HG02798 (cell line): ENCODE measurements at regions not wholly inside any gene's neighbourhood (a gene's known extent, or its start where the extent isn't known, plus 50 kb on each side); places are given as distances from the start of the nearest gene placed in this dataset.
"Not testable (repeated sequence)": the region's sequence is repeated elsewhere in the genome, so short reads cannot be mapped to it uniquely, and the experiment has no call there.

Experiments used
- ATAC-seq: cut with Tn5 transposase; IDR thresholded peaks from one replicate; pipeline ENCODE4 v1.9.1; 2021; ENCODE audit warnings: mild to moderate bottlenecking; ENCODE audit not compliant: unreplicated experiment, poor library complexity

GRCh38 chr16:52657924-52658323, 111.0 kb upstream of the TOX3 start:
- ATAC-seq, result no peak

GRCh38 chr16:52655916-52656315, 109.0 kb upstream of the TOX3 start:
- not testable (repeated sequence) for ATAC-seq

DNA sequence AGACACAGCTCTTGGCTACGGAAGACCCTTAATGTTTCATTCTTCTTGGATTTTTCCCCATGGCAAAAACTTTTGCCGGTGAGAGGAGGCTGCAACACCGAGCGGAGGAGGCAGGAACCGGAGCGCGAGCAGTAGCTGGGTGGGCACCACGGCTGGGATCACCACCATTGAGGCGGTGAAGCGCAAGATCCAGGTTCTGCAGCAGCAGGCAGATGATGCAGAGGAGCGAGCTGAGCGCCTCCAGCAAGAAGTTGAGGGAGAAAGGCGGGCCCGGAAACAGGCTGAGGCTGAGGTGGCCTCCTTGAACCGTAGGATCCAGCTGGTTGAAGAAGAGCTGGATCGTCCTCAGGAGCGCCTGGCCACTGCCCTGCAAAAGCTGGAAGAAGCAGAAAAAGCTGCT, 108.2 kb upstream of the TOX3 start:
- ATAC-seq, result not testable (repeated sequence)

- no peak for ATAC-seq
These were observed 105.1 kb upstream of the TOX3 start for GRCh38 chr16:52652033-52652432.

GRCh38 chr16:52650789-52651188, 103.8 kb upstream of the TOX3 start:
- no peak for ATAC-seq

GRCh38 chr16:52650318-52650717, 103.4 kb upstream of the TOX3 start:
- ATAC-seq, result no peak

DNA sequence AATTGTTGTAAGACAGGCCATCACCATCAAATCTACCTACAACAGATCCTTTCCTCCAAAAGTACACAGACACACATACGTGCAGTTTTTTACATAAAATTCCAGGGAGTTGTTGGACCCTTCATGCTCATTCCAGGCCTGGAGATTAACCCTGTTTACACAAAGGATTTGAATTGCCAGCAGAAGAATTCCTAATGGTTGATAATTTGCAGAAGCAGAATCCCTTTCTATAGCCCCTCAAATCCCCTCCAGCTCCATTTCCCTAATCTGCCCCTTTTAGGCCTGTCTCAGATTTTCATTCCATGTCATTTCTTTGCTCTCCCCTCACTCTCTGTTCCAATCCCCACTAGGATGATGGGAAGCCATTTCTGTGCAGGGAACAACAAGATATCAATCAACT, 102.9 kb upstream of the TOX3 start:
- no peak for ATAC-seq

- no peak for ATAC-seq
These were observed 100.6 kb upstream of the TOX3 start for GRCh38 chr16:52647588-52647987.

- no peak for ATAC-seq
These were observed 96.1 kb upstream of the TOX3 start for GRCh38 chr16:52643006-52643405.

GRCh38 chr16:52634528-52634927, 87.6 kb upstream of the TOX3 start:
- ATAC-seq, result no peak

GRCh38 chr16:52634104-52634503, 87.2 kb upstream of the TOX3 start:
- no peak for ATAC-seq

DNA sequence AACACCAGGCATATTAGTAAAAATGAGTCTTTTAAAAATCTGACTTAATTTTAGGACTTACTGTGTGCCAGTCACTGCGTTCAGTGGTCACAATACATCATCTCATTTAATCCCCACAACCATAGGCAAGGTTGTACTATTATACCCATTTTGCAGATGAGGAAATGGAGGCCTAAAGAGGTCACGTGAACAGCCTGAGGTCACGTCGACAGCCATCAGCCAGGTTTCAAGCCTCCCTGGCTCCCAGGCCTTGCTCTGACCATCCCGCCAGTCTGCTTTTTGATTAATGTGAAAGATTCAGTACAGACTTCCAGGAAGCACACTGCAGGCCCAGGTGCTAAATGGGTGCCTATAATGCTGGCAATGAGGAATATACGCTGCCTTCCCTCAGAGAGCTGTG, 86.3 kb upstream of the TOX3 start:
- no peak for ATAC-seq

DNA sequence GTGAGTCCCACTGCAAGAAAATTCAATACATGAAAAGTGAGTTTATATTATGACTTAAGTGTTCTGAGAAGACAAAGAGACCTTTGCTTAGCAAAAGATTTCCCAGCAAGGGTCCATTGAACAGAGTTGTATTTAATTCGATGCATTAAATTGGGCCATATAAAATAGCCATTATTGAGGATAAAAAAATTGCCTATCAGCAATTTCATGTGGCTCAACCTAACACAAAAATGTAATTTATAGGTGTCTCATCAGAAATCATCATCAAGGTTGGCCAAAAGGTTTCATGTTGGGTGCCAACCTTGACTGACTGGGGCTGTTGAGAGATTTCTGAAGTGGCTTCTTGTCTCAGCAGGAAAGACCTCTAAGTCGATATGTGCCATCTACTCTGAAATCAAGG, 84.8 kb upstream of the TOX3 start:
- no peak for ATAC-seq

DNA sequence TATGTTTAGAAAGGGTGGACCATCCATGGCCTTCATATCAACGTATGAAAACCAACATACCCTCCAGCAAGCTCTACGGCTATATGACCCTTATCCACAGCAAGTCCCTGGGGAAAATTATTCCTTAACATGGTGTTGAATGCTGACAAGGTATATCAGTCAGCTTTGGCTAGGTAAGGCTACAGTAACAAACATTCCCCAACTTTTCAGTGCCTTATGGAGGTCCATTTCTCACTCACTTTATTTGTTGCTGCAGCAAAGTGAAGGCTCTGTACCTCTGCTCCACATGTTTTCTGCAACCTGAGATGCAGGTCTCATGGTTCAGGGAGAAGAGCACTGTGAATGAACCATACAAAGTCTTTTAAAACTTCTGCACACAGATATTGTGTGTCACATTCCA, 83.8 kb upstream of the TOX3 start:
- ATAC-seq, result no peak

GRCh38 chr16:52629296-52629695, 82.4 kb upstream of the TOX3 start:
- no peak for ATAC-seq

DNA sequence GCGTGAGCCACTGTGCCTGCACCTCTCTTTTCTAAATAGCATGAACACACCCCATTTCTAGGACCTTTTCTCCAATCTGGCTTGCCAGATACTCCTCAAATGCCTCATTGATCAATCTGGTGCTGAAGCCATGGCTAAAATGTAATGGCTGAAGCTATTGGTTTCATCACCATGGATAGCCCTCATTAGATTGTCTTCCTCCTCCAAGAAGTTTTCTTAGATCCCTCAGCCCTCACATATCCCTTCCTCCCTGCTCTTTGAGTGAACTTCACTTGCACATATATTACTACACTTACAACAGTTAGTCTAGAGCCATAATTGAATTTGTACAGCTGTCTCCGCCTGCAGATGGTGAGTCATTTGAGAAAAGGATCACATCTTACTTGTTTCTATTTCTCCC, 77.9 kb upstream of the TOX3 start:
- ATAC-seq, result no peak

- no peak for ATAC-seq
These were observed 74.7 kb upstream of the TOX3 start for GRCh38 chr16:52621651-52622050.

GRCh38 chr16:52618753-52619497, 72.0 kb upstream of the TOX3 start:
- ATAC-seq, result no peak

DNA sequence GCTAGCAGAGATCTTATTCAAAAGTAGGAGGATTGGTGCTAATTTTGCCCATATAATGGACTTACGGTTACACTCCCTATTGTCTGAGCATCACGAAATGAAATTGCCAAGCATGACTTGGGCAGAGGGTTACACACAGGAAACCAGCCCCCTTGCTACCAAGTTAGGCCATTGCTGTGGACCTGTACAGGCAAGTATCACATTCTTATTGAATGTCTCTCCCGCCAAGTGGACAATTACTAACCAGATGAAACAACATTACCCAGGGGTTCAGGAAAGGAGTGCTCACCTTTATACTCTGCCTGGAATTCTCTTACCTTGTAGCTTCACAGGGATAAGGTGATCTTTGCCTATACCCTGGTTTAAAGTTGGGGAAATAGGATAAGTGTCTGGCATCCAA, 70.6 kb upstream of the TOX3 start:
- no peak for ATAC-seq

DNA sequence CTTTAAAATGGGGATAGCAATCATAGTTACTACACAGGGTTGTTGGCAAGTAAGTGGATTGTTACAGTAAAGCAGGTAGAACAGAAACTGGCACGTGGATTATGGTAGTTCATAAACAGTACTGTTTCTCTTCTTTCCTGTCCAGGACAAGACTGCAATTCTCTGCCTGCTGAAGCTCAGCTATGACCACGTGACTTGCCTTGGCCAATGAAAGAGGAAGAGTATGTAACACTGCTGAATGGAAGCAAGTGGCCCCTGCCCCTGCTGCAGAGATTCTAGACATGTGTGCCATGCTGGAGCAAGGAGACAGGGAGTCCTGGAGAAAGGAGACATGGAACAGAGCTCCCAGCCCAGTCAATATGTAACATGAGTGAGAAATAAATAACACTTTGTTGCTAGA, 66.6 kb upstream of the TOX3 start:
- no peak for ATAC-seq

DNA sequence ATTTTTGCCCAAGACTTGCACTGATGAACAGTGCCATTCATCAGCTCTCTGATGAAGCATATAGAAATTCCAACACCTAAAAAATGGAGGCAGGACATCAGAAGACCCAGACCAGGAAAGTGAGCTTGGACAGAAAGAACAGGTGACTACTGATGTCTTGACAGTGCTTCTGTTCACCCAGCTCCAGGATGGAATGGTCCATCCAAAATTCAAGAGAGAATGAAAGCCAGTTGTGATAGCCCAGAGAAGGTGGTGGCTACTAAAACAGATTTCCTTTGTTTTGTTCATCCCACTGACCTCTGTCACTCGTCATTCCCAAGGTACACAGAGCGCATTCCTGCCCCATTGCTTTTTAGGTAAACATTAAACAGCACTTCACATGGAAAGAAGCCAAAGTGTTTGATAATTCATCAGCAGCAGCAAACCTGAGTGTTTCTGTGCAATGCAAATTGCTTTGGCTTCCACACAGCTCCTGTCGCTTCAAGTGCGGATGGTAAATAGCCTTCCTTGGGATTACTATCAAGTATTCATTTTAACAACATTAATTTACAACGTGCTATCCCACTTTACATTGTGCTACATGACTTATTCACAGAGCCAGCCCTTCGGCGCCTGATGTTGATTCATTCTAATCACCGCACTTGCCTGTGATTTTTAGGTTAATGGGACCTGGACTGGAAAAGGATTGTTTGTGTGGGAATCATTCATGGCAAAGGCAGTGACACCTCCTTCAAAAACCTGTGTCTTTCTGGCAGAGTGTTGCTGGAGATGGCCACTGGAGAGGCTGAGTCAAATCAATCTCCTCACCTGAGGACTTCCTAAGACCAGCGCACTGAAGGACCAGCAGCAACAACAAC, 65.1 kb upstream of the TOX3 start:
- no peak for ATAC-seq

- no peak for ATAC-seq
These were observed 56.1 kb upstream of the TOX3 start for GRCh38 chr16:52603015-52603414.
